Right atrium auricular region (tissue), 2 donors: ENCODE measurements at regions not wholly inside any gene's neighbourhood (a gene's known extent, or its start where the extent isn't known, plus 50 kb on each side); places are given as distances from the start of the nearest gene placed in this dataset.

Experiments
- DNase-seq: peaks from one replicate; pipeline ENCODE4 v3.0.0-alpha.2; 2019; ENCODE audit warnings: low spot score
- H3K27ac ChIP-seq, 2 donors: fragments of 200-600 bp; sonication (generic); 1 replicate in 1 of 2; 2 replicates in 1 of 2; pipeline ENCODE4 v1.5.1; 2016 to 2019
- H3K27me3 ChIP-seq, 2 donors: fragments of 200-600 bp; sonication (generic); one replicate each; pipeline versions ENCODE4 v1.5.1 to v1.6.0; 2017 to 2019
- H3K36me3 ChIP-seq: fragments of 200-600 bp; sonication (generic); one replicate; pipeline ENCODE4 v1.5.1; 2016
- H3K4me1 ChIP-seq, 2 donors: fragments of 200-600 bp; sonication (generic); one replicate each; pipeline versions ENCODE4 v1.5.1 to v1.6.0; 2017 to 2019
- H3K4me3 ChIP-seq, 2 donors: fragments of 200-600 bp; sonication (generic); 1 replicate in 1 of 2; 2 replicates in 1 of 2; pipeline ENCODE4 v1.5.1; 2017 to 2019; ENCODE audit warnings: mild to moderate bottlenecking in 1 of 2, moderate library complexity in 1 of 2
- H3K9me3 ChIP-seq, 2 donors: fragments of 200-600 bp; sonication (generic); one replicate each; pipeline ENCODE4 v1.5.1; 2019
- TF ChIP-seq, protein P1 (sequence below), 2 donors: fragments of 200-600 bp; sonication (generic); IDR thresholded peaks; one replicate each; pipeline ENCODE4 v1.5.1; 2019; ENCODE audit warnings: antibody characterized with exemption in 2 of 2

DNA sequence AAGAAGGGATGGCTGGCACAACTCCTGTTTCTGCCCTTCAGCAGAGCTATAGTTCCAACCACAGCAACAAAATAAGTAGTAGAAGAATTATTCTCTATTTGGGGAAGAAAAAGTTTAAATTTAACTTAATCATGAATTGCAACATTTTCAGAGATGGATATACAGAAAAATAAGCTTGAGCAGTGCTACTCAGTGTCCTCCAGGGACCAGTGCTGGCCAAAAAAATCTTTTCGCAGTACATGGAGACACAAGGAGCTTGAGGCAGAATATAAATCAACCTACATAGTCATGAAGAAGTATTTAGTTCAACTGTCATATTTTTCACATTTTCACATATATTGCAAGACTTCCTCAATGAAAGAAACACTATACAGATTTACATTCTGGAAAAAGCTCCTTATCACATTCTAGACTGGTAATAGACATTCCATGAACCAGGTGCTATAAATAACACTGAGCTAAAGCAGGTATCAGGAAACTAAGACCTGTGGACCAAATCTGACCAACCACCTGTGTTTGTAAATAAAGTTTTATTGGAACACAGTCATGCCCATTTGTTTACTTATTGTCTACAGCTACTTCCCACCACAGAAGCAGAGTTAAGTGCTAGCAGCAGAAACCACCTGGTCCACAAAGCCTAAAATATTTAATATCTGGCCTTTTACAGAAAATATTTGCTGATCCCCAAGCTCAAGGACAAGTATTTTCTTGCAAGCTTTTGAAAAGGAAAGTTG lies 101.9 kb downstream of the RGS21 start:
- no peak for DNase-seq
- no peak overlapping the region for H3K4me3 ChIP-seq
- TF ChIP-seq, protein P1, sequence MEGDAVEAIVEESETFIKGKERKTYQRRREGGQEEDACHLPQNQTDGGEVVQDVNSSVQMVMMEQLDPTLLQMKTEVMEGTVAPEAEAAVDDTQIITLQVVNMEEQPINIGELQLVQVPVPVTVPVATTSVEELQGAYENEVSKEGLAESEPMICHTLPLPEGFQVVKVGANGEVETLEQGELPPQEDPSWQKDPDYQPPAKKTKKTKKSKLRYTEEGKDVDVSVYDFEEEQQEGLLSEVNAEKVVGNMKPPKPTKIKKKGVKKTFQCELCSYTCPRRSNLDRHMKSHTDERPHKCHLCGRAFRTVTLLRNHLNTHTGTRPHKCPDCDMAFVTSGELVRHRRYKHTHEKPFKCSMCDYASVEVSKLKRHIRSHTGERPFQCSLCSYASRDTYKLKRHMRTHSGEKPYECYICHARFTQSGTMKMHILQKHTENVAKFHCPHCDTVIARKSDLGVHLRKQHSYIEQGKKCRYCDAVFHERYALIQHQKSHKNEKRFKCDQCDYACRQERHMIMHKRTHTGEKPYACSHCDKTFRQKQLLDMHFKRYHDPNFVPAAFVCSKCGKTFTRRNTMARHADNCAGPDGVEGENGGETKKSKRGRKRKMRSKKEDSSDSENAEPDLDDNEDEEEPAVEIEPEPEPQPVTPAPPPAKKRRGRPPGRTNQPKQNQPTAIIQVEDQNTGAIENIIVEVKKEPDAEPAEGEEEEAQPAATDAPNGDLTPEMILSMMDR (IDR thresholded peaks at IDR 0.05): no peak
- H3K9me3 ChIP-seq: no peaks in the 10 kb centered on the region
- no peaks in the 10 kb centered on the region for H3K27me3 ChIP-seq
- no peak overlapping the region for H3K27ac ChIP-seq
- no peaks in the 10 kb centered on the region for H3K4me1 ChIP-seq
- no peaks in the 10 kb centered on the region for H3K36me3 ChIP-seq

DNA sequence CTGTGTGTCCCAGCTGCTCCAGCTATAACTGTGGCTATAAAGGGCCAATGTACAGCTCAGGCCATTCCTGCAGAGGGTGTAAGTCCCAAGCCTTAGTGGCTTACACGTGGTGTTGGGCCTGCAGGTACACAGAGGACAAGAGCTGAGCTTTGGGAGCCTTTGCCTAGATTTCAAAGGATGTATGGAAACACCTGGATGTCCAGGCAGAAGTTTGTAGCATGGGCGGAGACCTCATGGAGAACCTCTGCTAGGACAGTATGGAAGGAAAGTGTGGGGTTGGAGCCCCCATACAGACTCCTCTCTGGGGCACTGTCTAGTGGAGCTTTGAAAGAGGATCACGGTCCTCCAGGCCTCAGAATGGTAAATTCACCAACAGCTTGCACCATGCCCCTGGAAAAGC lies 113.9 kb downstream of the RGS21 start:
- DNase-seq: no peak
- peaks cover 0 to 8% of the 10 kb centered on the region in 2 donors for H3K9me3 ChIP-seq
- H3K36me3 ChIP-seq: no peaks in the 10 kb centered on the region
- H3K4me3 ChIP-seq: no peak overlapping the region
- H3K27ac ChIP-seq: no peak overlapping the region
- TF ChIP-seq, protein P1 (IDR thresholded peaks at IDR 0.05): no peak
- H3K4me1 ChIP-seq: no peaks in the 10 kb centered on the region
- no peaks in the 10 kb centered on the region for H3K27me3 ChIP-seq

DNA sequence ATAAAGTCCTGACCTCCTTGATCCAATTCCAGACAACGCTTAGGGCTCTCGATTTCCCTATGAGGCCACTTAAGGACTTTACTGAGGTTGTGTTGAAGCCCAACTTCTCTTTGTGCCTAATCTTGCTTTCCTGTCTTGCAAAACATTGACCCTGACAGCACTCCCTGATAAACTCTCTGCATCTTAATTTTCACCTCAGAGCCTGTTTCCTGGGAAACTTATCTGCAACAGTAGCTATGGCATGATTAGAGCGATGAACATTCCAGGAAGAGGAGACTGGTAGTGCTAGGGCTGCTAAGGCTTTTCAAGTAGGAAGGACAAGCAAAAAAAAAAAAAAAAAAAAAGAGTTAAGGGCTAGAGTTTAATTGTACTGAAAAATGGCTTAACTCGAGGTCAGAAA lies 118.9 kb downstream of the RGS21 start:
- Histone ChIP-seq H3K9me3 (peaks cover 0 to 4% of the 10 kb centered on the region in 2 donors), H3K27me3 (no peaks in the 10 kb centered on the region), H3K36me3 (no peaks in the 10 kb centered on the region), H3K27ac (no peak overlapping the region), H3K4me1 (no peaks in the 10 kb centered on the region), H3K4me3 (no peak overlapping the region)
- DNase-seq: no peak
- TF ChIP-seq, protein P1 (IDR thresholded peaks at IDR 0.05): no peak

DNA sequence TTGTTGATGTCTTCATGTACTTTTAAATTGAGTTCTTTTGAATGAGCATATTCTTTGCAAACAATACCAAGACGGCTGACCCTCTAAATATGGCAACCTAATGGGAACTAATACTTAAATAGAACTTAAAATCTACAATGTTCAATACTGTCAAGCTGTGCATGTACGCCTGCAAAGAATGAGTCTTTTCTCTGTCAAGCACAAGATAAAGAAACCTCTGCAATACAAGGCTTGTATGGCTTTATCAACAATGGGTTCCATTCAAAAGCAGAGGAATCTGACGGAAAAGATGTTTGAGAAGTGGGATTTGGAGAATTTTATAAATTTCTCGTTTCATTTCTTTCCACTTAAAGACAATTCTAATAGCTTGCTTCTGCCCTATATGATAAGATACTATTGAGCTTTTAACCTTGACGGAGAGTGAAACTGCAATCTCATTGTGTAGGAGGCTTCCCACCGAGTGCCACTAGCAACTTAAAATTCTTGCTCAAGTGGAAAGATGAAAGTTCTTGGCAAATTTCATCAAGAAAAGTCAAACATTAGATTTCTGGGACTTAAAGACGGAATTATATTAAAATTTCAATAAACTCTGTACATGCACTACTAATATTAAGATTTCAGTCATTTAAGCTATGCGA lies 119.8 kb downstream of the RGS21 start:
- no peak for DNase-seq
- H3K27me3 ChIP-seq: no peaks in the 10 kb centered on the region
- H3K4me1 ChIP-seq: no peaks in the 10 kb centered on the region
- TF ChIP-seq, protein P1 (IDR thresholded peaks at IDR 0.05): no peak
- no peaks in the 10 kb centered on the region for H3K36me3 ChIP-seq
- H3K4me3 ChIP-seq: no peak overlapping the region
- H3K9me3 ChIP-seq: no peaks in the 10 kb centered on the region
- no peak overlapping the region for H3K27ac ChIP-seq

DNA sequence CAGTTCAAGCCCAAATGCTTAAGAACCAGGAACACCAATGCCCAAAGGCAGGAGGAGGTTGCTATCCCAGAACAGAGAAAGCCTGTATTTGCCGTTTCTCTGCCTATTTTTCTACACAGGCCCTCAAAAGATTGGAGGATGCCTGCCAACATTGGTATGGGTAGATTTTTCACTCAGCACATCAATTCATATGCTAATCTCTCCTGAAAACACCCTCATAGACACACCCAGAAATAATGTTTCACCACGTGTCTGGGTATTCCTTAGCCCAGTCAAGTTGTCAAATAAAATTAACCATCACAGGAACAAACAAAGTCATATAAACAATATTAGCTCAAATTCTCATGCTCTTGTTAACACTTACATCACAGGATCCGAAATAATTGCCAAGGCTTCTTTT lies 121.9 kb downstream of the RGS21 start:
- DNase-seq: no peak

More for the DNA sequence above, 121.9 kb downstream of the RGS21 start:
- Histone ChIP-seq H3K9me3 (no peaks in the 10 kb centered on the region), H3K27ac (no peak overlapping the region), H3K27me3 (no peaks in the 10 kb centered on the region), H3K4me1 (no peaks in the 10 kb centered on the region), H3K36me3 (no peaks in the 10 kb centered on the region), H3K4me3 (no peak overlapping the region)
- TF ChIP-seq, protein P1 (IDR thresholded peaks at IDR 0.05): no peak
